ENCODE measurements at regions not wholly inside any gene's neighbourhood (a gene's known extent, or its start where the extent isn't known, plus 50 kb on each side); places are given as distances from the start of the nearest gene placed in this dataset.
A peak's percentile ranks its signal among the peaks of the same experiment; 100 is the strongest.

DNA sequence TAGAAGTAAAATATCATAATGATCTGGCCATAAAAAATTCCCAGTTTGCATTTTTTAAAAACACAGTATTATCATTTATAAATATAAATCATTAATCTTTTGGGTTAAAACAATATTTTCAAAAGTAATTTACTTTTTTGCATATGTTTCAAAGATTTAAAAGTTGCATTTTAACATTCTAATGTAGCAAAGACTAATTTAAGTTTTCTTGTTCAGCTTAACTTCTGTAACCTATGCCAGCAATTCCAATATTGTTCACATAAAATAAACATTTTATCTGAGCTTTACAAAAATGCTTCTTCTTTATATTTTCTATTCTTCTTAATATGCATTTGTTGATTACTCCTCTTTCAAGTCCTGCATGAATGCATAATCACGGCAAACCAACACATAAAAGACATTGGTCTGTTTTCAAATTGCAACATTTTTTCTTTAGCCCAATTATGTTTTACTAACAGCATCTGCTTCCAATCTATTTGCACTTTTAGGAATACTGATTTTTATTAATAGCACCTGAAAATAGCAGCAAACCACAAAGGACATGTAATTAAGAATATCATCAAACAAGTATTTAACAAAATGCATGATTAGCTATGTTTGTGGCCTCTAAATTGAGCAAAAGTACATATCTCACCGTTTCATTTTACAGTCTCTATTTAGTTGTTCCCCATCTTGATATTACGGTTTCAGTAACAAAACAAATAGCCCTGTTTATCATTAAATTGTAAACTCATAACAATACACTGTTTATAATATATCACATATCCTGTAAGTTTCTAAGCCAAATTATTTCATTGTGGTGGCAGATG, 286.9 kb upstream of the NFE2L3 start:
- H3K27me3 ChIP-seq (ENCODE audit: control insufficient read depth in 2 of 2, insufficient read depth in 2 of 2, low read length in 2 of 2) = peaks cover 58 to 90% of the 10 kb centered on the region in 2 experiments
- no peak overlapping the region for H3K4me2 ChIP-seq (ENCODE audit: insufficient read depth, low read length)
- H3K36me3 ChIP-seq (ENCODE audit: control insufficient read depth in 2 of 2, extremely low read depth in 1 of 2, insufficient read depth in 2 of 2, low read length in 2 of 2) = no peaks in the 10 kb centered on the region
- ChIA-PET CTCF (interaction anchor here (1.1 to 1.4 kb wide), 3 partner anchors 13 to 500 kb away, joined by 3 read pairs; no protein-coding TSS in a partner anchor), POLR2A (no interaction called here)
- TF ChIP-seq JUN (IDR thresholded peaks at IDR 0.05; ENCODE audit: borderline replicate concordance, insufficient read depth, insufficient read length, low read depth) (no peak), POLR2A (IDR thresholded peaks at IDR 0.05; ENCODE audit: low read depth, low read length) (no peak), EZH2 (IDR thresholded peaks at IDR 0.05; ENCODE audit: borderline replicate concordance, low read depth, low read length, severe bottlenecking) (no peak), FOS (IDR thresholded peaks at IDR 0.05; ENCODE audit: borderline replicate concordance, insufficient read depth, low read length) (no peak), POLR2AphosphoS5 (IDR thresholded peaks at IDR 0.05; ENCODE audit: insufficient read depth, low read depth, low read length) (no peak)
- TF ChIP-seq, protein P1, sequence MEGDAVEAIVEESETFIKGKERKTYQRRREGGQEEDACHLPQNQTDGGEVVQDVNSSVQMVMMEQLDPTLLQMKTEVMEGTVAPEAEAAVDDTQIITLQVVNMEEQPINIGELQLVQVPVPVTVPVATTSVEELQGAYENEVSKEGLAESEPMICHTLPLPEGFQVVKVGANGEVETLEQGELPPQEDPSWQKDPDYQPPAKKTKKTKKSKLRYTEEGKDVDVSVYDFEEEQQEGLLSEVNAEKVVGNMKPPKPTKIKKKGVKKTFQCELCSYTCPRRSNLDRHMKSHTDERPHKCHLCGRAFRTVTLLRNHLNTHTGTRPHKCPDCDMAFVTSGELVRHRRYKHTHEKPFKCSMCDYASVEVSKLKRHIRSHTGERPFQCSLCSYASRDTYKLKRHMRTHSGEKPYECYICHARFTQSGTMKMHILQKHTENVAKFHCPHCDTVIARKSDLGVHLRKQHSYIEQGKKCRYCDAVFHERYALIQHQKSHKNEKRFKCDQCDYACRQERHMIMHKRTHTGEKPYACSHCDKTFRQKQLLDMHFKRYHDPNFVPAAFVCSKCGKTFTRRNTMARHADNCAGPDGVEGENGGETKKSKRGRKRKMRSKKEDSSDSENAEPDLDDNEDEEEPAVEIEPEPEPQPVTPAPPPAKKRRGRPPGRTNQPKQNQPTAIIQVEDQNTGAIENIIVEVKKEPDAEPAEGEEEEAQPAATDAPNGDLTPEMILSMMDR (IDR thresholded peaks at IDR 0.05; ENCODE audit: extremely low read depth in 1 of 2, insufficient read depth in 1 of 2, low read depth in 1 of 2, low read length in 2 of 2) = no peak
- DNase-seq (ENCODE audit: low read depth, low spot score) (peak; percentile 24), FAIRE-seq (no peak)
- H3K4me1 ChIP-seq (ENCODE audit: control insufficient read depth, extremely low read depth, insufficient read depth, low read length) = peaks cover 6% of the 10 kb centered on the region
- dilution Hi-C loops (cut with MboI; ENCODE audit: extremely low pct_ligation_motif_present, low sequenced_read_pairs) (no loop called here), intact Hi-C loops (cut with micrococcal nuclease) (loop anchor here (5.0 to 10.0 kb wide), 2 partner anchors 800 to 997 kb away; partner anchors contain the start of gene SKAP2)
- no peak overlapping the region for H3K9ac ChIP-seq (replicated peaks; ENCODE audit: extremely low read depth, insufficient read depth, low read length)
- H4K20me1 ChIP-seq (replicated peaks; ENCODE audit: control insufficient read depth, extremely low read depth, insufficient read depth, low read length) = no peaks in the 10 kb centered on the region
- no peaks in the 10 kb centered on the region for H3K79me2 ChIP-seq (ENCODE audit: control insufficient read depth, insufficient read depth, low read length)
- no peaks in the 10 kb centered on the region for H3K9me3 ChIP-seq (replicated peaks; ENCODE audit: control insufficient read depth, insufficient read depth, low read length)
- no peak overlapping the region for H2AFZ ChIP-seq (ENCODE audit: low read depth, low read length)
- no peak overlapping the region for H3K27ac ChIP-seq (ENCODE audit: insufficient read depth, low read depth, low read length)
- no peak overlapping the region for H3K4me3 ChIP-seq (replicated peaks in 1 of 3; ENCODE audit: insufficient read depth in 1 of 3, low read depth in 1 of 3, low read length in 3 of 3)
- BruUV-seq (replicated peaks) = no TSS peak
- no peaks in the 10 kb centered on the region for H3K9me1 ChIP-seq (replicated peaks; ENCODE audit: control insufficient read depth, extremely low read depth, insufficient read depth, low read length)
